ENCODE measurements at regions not wholly inside any gene's neighbourhood (a gene's known extent, or its start where the extent isn't known, plus 50 kb on each side); places are given as distances from the start of the nearest gene placed in this dataset.

DNA sequence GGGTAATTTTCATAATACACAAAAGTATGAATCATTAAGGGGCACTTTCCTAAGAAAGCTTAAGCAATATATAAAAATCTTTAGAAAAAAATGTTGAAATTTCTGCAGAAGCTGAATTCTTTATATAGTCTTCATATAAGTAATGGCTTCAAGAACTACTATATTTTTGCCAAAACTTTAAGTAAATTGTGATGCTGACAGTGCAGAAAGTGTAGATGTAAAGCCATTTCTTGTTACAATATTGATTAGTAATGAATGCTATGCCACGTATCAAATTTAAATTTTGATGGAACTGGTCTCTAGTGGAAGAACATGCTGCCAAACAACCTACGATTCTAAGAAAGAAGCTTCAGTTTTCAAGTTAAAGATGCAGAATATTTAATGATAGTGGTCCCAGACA, 1210.0 kb downstream of the SLITRK1 start:
- DNase-seq (ENCODE audit: low spot score) (no peak), ATAC-seq (ENCODE audit: low FRiP score) (no peak)
- no peak for TF ChIP-seq CTCF (IDR thresholded peaks at IDR 0.05)

- no peak for TF ChIP-seq CTCF (IDR thresholded peaks at IDR 0.05)
- ATAC-seq (ENCODE audit: low FRiP score): no peak
- DNase-seq (ENCODE audit: low spot score): no peak
Observed at GRCh38 chr13:82664183-82664582, 1218.1 kb downstream of the SLITRK1 start.

- DNase-seq (ENCODE audit: low spot score): no peak
- ATAC-seq (ENCODE audit: low FRiP score): no peak
- no peak for TF ChIP-seq CTCF (IDR thresholded peaks at IDR 0.05)
Observed at GRCh38 chr13:82661126-82661525, 1221.1 kb downstream of the SLITRK1 start.

GRCh38 chr13:82658811-82659210, 1223.5 kb downstream of the SLITRK1 start:
- no peak for ATAC-seq (ENCODE audit: low FRiP score)
- no peak for DNase-seq (ENCODE audit: low spot score)
- no peak for TF ChIP-seq CTCF (IDR thresholded peaks at IDR 0.05)

DNA sequence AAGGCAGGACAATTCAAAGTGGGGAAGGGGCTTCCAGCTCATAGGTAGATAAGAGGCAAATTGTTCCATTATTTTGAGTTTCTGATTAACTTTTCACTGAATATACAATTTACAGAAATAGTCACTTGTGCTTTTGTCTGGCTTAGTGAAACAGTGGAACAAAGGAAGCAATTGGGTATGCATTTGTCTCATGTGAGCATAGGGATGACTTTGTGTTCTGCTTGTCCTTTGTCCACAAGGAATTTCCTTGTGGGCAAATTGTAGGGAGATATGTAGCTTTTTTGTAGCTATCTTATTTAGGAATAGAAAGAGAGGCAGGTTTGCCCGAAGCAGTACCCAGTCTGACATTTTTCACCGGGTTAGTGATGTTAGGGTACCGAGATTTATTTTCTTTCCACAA, 1224.8 kb downstream of the SLITRK1 start:
- no peak for ATAC-seq (ENCODE audit: low FRiP score)
- DNase-seq (ENCODE audit: low spot score): no peak
- TF ChIP-seq CTCF (IDR thresholded peaks at IDR 0.05): no peak

DNA sequence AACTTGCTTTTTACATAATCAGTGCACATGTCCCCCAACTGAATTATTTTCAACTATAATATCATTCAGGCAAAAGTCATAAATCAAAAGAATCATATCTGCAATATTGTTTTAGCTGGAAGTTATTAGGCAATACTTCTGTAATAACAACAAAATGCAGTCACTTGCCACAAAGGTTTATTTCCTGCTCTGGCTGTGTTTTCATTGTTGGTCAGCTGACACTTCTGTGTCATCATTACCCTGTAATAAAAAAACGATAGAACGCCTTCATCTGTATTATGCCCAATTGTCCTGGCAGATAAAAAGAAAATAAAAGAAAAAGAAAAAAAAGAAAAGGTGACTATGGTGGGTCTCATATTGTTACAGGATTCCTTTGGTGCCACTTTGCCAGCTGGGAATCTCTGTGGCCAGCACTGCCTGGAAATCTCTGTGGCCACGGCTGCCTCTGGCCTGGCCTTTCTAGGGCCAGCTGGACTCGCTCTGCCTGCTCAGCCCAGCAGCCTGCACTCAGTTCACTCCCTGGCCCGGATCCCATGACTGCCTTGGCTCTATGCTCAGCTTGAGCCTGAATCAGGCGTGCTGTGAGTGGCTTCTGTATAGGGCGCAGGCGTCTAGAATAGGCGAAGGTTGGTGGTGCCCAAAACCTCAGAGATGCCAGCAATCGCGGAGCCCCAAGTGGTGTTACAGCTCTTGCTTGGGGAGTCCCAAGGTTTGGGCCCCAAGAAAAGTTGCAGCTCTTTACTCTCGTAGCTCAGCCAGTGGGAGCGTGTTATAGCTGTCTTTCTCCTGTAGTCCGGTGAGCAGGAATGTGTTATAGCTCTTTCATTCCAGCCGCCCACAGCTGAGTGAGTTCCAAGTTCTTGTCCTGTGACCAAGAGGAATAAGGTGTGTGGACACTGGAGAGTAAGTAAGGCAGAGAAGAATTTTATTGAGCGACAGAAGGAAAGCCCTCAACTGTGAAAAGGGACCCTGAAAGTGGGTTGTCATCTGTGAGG, 1227.1 kb downstream of the SLITRK1 start:
- TF ChIP-seq CTCF (IDR thresholded peaks at IDR 0.05): no peak
- no peak for DNase-seq (ENCODE audit: low spot score)
- no peak for ATAC-seq (ENCODE audit: low FRiP score)

GRCh38 chr13:82654143-82654542, 1228.1 kb downstream of the SLITRK1 start:
- TF ChIP-seq CTCF (IDR thresholded peaks at IDR 0.05): no peak
- no peak for ATAC-seq (ENCODE audit: low FRiP score)

More at GRCh38 chr13:82654143-82654542, 1228.1 kb downstream of the SLITRK1 start:
- no peak for DNase-seq (ENCODE audit: low spot score)

Measured in omental fat pad (tissue), 3 donors.